Neutrophil (primary cell): ENCODE measurements at regions not wholly inside any gene's neighbourhood (a gene's known extent, or its start where the extent isn't known, plus 50 kb on each side); places are given as distances from the start of the nearest gene placed in this dataset.
"Not testable (repeated sequence)": the region's sequence is repeated elsewhere in the genome, so short reads cannot be mapped to it uniquely, and the experiment has no call there.

Source experiments
- H3K27ac ChIP-seq: fragments of 200-600 bp; sonication (generic); 2 replicates; pipeline ENCODE4 v1.5.1; 2016; ENCODE audit warnings: mild to moderate bottlenecking, moderate library complexity
- H3K27me3 ChIP-seq: fragments of 200-600 bp; sonication (generic); 2 replicates; pipeline ENCODE4 v1.6.0; 2016; ENCODE audit warnings: mild to moderate bottlenecking
- H3K36me3 ChIP-seq: fragments of 200-600 bp; sonication (generic); 2 replicates; pipeline ENCODE4 v1.5.1; 2017
- H3K4me1 ChIP-seq, 2 experiments: fragments of 200-600 bp in 1 of 2; sonication (generic) in 1 of 2; 1 replicate in 1 of 2; 2 replicates in 1 of 2; pipeline versions ENCODE4 v1.5.1 to v1.6.1; 2013 to 2016; ENCODE audit warnings: low read depth in 1 of 2, low read length in 1 of 2, mild to moderate bottlenecking in 1 of 2, moderate library complexity in 1 of 2; ENCODE audit not compliant: control insufficient read depth in 1 of 2, insufficient read depth in 1 of 2
- H3K4me3 ChIP-seq, 2 experiments: fragments of 200-600 bp in 1 of 2; sonication (generic) in 1 of 2; 1 replicate in 1 of 2; 2 replicates in 1 of 2; pipeline ENCODE4 v1.5.1; 2013 to 2016; ENCODE audit warnings: low read depth in 1 of 2, low read length in 1 of 2, mild to moderate bottlenecking in 1 of 2, moderate library complexity in 1 of 2
- H3K9me3 ChIP-seq: fragments of 200-600 bp; sonication (generic); 2 replicates; pipeline ENCODE4 v1.5.1; 2016
- CTCF ChIP-seq: fragments of 200-600 bp; sonication (generic); IDR thresholded peaks from 2 replicates; pipeline ENCODE4 v1.5.1; 2016; ENCODE audit warnings: antibody characterized with exemption

GRCh38 chrX:43267652-43268051 lies 388.4 kb upstream of the MAOA start:
- no peak for TF ChIP-seq CTCF

GRCh38 chrX:43269201-43269600 lies 386.9 kb upstream of the MAOA start:
- Histone ChIP-seq H3K36me3 (no peaks in the 10 kb centered on the region), H3K9me3 (no peaks in the 10 kb centered on the region), H3K27me3 (no peaks in the 10 kb centered on the region), H3K27ac (no peak overlapping the region), H3K4me1 (no peaks in the 10 kb centered on the region), H3K4me3 (no peak overlapping the region)
- no peak for TF ChIP-seq CTCF

More at GRCh38 chrX:43267652-43268051, 388.4 kb upstream of the MAOA start:
- no peak overlapping the region for H3K4me3 ChIP-seq
- no peaks in the 10 kb centered on the region for H3K36me3 ChIP-seq
- H3K4me1 ChIP-seq: no peaks in the 10 kb centered on the region
- no peaks in the 10 kb centered on the region for H3K9me3 ChIP-seq
- no peak overlapping the region for H3K27ac ChIP-seq
- H3K27me3 ChIP-seq: no peaks in the 10 kb centered on the region

DNA sequence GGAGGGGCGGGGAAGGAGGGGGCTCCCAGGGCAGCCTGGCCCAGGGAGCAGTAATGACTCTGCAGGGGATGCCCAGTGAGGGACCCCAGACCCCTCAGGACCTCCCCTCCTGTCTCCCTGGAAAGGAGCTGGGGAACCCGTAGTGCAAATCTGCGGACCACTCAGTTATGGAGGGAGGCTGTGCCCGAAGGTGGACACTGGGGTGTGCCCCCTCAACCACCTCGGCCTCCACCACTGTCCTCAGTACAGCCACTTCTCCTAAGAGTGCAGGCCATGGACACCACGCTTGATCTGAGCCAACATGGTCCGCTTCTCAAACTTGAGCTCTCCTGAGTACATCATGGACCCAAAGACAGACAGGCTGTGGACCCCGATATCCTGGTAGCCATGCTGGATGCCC lies 378.2 kb upstream of the MAOA start:
- no peaks in the 10 kb centered on the region for H3K27me3 ChIP-seq

DNA sequence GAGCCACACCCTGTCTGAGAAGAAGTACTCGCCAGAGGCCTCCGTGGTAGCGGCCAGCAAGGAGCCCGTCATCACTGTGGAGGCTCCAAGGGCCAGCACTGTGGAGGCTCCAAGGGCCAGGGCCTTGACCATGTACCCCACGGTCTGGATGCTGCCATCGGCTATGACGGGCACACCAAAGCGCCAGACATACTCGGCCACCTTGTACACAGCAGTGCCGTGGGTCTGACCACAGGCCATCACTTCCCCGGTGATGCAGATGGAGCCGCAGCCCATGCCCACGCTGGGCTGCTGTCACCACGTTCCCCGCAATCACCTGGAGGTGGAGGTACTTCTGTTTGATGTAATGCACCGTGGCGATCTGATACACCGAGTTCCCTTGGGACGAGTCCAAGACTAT lies 377.7 kb upstream of the MAOA start:
- H3K27me3 ChIP-seq: no peaks in the 10 kb centered on the region
- no peaks in the 10 kb centered on the region for H3K36me3 ChIP-seq
- no peaks in the 10 kb centered on the region for H3K4me1 ChIP-seq
- H3K4me3 ChIP-seq: no peak overlapping the region
- no peak overlapping the region for H3K27ac ChIP-seq
- TF ChIP-seq CTCF: no peak
- H3K9me3 ChIP-seq: no peaks in the 10 kb centered on the region

More for the DNA sequence above, 378.2 kb upstream of the MAOA start:
- TF ChIP-seq CTCF: no peak
- Histone ChIP-seq H3K27ac (no peak overlapping the region), H3K9me3 (no peaks in the 10 kb centered on the region), H3K4me3 (no peak overlapping the region), H3K4me1 (no peaks in the 10 kb centered on the region), H3K36me3 (no peaks in the 10 kb centered on the region)

- Histone ChIP-seq H3K27me3 (no peaks in the 10 kb centered on the region), H3K4me3 (no peak overlapping the region), H3K9me3 (no peaks in the 10 kb centered on the region), H3K27ac (no peak overlapping the region), H3K36me3 (no peaks in the 10 kb centered on the region), H3K4me1 (no peaks in the 10 kb centered on the region)
- TF ChIP-seq CTCF: no peak
These were observed 376.7 kb upstream of the MAOA start for GRCh38 chrX:43279341-43279808.

DNA sequence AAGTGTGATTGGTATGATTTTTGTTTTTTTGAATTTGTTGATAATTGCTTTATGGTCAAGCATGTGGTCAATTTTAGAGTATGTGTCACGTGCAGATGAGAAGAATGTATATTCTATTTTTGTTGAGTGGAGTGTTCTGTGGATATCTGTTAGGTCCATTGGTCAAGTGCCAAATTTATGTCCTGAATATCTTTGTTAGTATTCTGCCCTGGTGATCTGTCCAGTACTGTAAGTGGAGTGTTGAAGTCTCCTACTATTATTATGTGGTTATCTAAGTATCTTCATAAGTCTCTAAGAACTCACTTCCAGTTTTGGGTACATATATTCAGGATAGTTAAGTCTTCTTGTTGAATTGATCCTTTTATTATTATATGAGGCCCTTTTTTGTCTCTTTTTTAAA lies 372.9 kb upstream of the MAOA start:
- Histone ChIP-seq H3K4me1 (no peaks in the 10 kb centered on the region), H3K36me3 (no peaks in the 10 kb centered on the region), H3K27ac (no peak overlapping the region), H3K27me3 (no peaks in the 10 kb centered on the region), H3K4me3 (no peak overlapping the region), H3K9me3 (no peaks in the 10 kb centered on the region)
- no peak for TF ChIP-seq CTCF

GRCh38 chrX:43311625-43312024 lies 344.5 kb upstream of the MAOA start:
- not testable (repeated sequence) for H3K36me3 ChIP-seq, H3K4me3 ChIP-seq, H3K4me1 ChIP-seq, H3K9me3 ChIP-seq, H3K27me3 ChIP-seq, H3K27ac ChIP-seq
